A673 (cell line): ENCODE measurements at regions not wholly inside any gene's neighbourhood (a gene's known extent, or its start where the extent isn't known, plus 50 kb on each side); places are given as distances from the start of the nearest gene placed in this dataset.

ENCODE experiments used
- CTCF ChIP-seq: fragments of 300-800, 200-600 bp; sonication (generic); conservative IDR thresholded peaks from 2 replicates; pipeline ENCODE4 v1.5.1; 2017; ENCODE audit warnings: low read depth, mild to moderate bottlenecking, antibody characterized with exemption, low read length, moderate library complexity, mixed read lengths
- EZH2 ChIP-seq: fragments of 200-600 bp; sonication (generic); IDR thresholded peaks from 2 replicates; pipeline ENCODE4 v1.6.1; 2017; ENCODE audit warnings: borderline replicate concordance, low read depth, mild to moderate bottlenecking, mixed read lengths, antibody characterized with exemption, low read length; ENCODE audit not compliant: poor library complexity, severe bottlenecking

GRCh38 chr22:48071828-48072227 is 1309.4 kb downstream of the TBC1D22A start:
- TF ChIP-seq CTCF: no peak
- TF ChIP-seq EZH2: no peak
